ENCODE measurements at regions not wholly inside any gene's neighbourhood (a gene's known extent, or its start where the extent isn't known, plus 50 kb on each side); places are given as distances from the start of the nearest gene placed in this dataset.

GRCh38 chr1:56417646-56418045 lies 161.7 kb downstream of the PLPP3 start:
- DNase-seq: no peak

- DNase-seq: no peak
Measured at GRCh38 chr1:56416495-56416894, 162.9 kb downstream of the PLPP3 start.

- no peak for DNase-seq
Measured at GRCh38 chr1:56415720-56416119, 163.6 kb downstream of the PLPP3 start.

GRCh38 chr1:56415258-56415657 lies 164.1 kb downstream of the PLPP3 start:
- DNase-seq: no peak

GRCh38 chr1:56414728-56415224 lies 164.6 kb downstream of the PLPP3 start:
- DNase-seq: peak; percentile 85

- DNase-seq: no peak
Measured at GRCh38 chr1:56413671-56414199, 165.6 kb downstream of the PLPP3 start.

- DNase-seq: no peak
Measured at GRCh38 chr1:56411484-56412180, 167.7 kb downstream of the PLPP3 start.

GRCh38 chr1:56411021-56411420 lies 168.3 kb downstream of the PLPP3 start:
- no peak for DNase-seq

- DNase-seq: no peak
Measured at GRCh38 chr1:56410405-56410804, 169.0 kb downstream of the PLPP3 start.

- peak; percentile 10 for DNase-seq
Measured at GRCh38 chr1:56409112-56409691, 170.2 kb downstream of the PLPP3 start.

GRCh38 chr1:56406821-56407220 lies 172.5 kb downstream of the PLPP3 start:
- no peak for DNase-seq

GRCh38 chr1:56404561-56405030 lies 174.8 kb downstream of the PLPP3 start:
- no peak for DNase-seq

- no peak for DNase-seq
Measured at GRCh38 chr1:56404066-56404465, 175.3 kb downstream of the PLPP3 start.

GRCh38 chr1:56403321-56403720 lies 176.0 kb downstream of the PLPP3 start:
- DNase-seq: no peak

- DNase-seq: no peak
Measured at GRCh38 chr1:56401191-56401590, 178.2 kb downstream of the PLPP3 start.

- no peak for DNase-seq
Measured at GRCh38 chr1:56400526-56400925, 178.8 kb downstream of the PLPP3 start.

GRCh38 chr1:56399795-56400194 lies 179.6 kb downstream of the PLPP3 start:
- no peak for DNase-seq

- no peak for DNase-seq
Measured at GRCh38 chr1:56399326-56399725, 180.0 kb downstream of the PLPP3 start.

- no peak for DNase-seq
Measured at GRCh38 chr1:56397811-56398231, 181.5 kb downstream of the PLPP3 start.

GRCh38 chr1:56397409-56397808 lies 182.0 kb downstream of the PLPP3 start:
- DNase-seq: no peak

- DNase-seq: no peak
Measured at GRCh38 chr1:56396581-56396980, 182.8 kb downstream of the PLPP3 start.

- no peak for DNase-seq
Measured at GRCh38 chr1:56395776-56396175, 183.6 kb downstream of the PLPP3 start.

GRCh38 chr1:56394298-56394697 lies 185.1 kb downstream of the PLPP3 start:
- DNase-seq: no peak

Data from NCI-H2171 treated with DMSO at 0.1 percent for 48 hours (cell line).